BJ (cell line): ENCODE measurements at regions not wholly inside any gene's neighbourhood (a gene's known extent, or its start where the extent isn't known, plus 50 kb on each side); places are given as distances from the start of the nearest gene placed in this dataset.

Experiments
- CTCF ChIA-PET: fragments of 350-600 bp; formaldehyde crosslinking; extraction: SDS; loops from one replicate; lab custom pipeline; 2021; ENCODE audit warnings: antibody characterized with exemption, inconsistent platforms; lab: Yijun Ruan, JAX
- POLR2A ChIA-PET: fragments of 300-600 bp; sonication (Branson Sonifier 250); formaldehyde crosslinking; extraction: SDS; loops from one replicate; lab custom pipeline; 2021; ENCODE audit warnings: antibody characterized with exemption; lab: Charles Lee
- DNase-seq: peaks from one replicate; pipeline ENCODE4 v3.0.0-alpha.2; 2011; ENCODE audit warnings: low read depth
- H3K27me3 ChIP-seq: 2 replicates; pipeline ENCODE4 v1.6.0; 2011; ENCODE audit warnings: low read length; ENCODE audit not compliant: control insufficient read depth, insufficient read depth
- H3K36me3 ChIP-seq: 2 replicates; pipeline ENCODE4 v1.5.1; 2011; ENCODE audit warnings: low read length; ENCODE audit not compliant: control insufficient read depth, insufficient read depth
- H3K4me3 ChIP-seq: 2 replicates; pipeline ENCODE4 v1.5.1; 2011; ENCODE audit warnings: low read depth, mild to moderate bottlenecking, control low read depth, low read length
- TF ChIP-seq, protein P1 (sequence below): IDR thresholded peaks from 2 replicates; pipeline ENCODE4 v1.5.1; 2011; ENCODE audit warnings: low read depth, mild to moderate bottlenecking, control low read depth, inconsistent platforms, low read length, moderate library complexity; ENCODE audit not compliant: insufficient read depth

DNA sequence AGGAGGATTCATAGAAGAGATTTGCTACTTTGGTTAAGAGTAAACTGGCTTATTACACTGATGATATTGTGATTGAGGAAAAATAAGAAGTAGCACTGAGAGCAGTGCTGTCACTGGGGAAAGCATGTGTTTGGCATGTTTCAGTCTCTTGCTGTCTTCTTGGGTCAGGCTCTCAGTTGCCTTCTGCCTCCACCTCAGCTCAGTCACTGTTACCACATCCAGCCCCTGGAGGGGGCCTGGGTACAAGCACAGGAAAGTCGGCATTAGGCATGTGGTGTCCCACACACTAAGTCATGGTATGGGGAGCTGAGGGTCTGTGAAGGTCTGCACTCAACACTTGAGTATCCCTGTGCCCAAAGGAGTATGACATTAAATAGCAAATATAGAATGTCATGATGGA is 958.3 kb upstream of the CDH9 start:
- CTCF ChIA-PET: no interaction called here
- no peaks in the 10 kb centered on the region for H3K36me3 ChIP-seq
- H3K27me3 ChIP-seq: no peaks in the 10 kb centered on the region
- H3K4me3 ChIP-seq: no peak overlapping the region
- TF ChIP-seq, protein P1, sequence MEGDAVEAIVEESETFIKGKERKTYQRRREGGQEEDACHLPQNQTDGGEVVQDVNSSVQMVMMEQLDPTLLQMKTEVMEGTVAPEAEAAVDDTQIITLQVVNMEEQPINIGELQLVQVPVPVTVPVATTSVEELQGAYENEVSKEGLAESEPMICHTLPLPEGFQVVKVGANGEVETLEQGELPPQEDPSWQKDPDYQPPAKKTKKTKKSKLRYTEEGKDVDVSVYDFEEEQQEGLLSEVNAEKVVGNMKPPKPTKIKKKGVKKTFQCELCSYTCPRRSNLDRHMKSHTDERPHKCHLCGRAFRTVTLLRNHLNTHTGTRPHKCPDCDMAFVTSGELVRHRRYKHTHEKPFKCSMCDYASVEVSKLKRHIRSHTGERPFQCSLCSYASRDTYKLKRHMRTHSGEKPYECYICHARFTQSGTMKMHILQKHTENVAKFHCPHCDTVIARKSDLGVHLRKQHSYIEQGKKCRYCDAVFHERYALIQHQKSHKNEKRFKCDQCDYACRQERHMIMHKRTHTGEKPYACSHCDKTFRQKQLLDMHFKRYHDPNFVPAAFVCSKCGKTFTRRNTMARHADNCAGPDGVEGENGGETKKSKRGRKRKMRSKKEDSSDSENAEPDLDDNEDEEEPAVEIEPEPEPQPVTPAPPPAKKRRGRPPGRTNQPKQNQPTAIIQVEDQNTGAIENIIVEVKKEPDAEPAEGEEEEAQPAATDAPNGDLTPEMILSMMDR: no peak
- DNase-seq: no peak
- POLR2A ChIA-PET: no interaction called here

DNA sequence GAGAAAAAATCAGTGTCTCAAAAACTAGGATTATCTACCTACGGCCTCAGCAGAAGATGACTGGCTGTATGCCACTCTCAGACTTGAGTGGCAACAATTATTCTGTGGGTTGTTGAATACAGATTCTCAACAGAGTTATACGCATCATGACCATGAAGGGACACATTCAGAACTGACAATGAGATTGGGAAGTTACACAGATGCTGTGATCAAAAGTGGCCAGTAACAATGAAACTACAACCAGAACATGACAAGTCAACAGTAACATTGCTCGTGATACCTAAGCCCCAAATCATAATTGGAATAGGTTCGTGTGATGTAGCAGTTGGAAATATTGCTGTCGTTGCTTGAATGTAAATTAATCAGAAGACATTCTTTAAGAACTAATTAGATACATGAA is 957.5 kb upstream of the CDH9 start:
- CTCF ChIA-PET: no interaction called here
- DNase-seq: no peak
- no peak overlapping the region for H3K4me3 ChIP-seq
- POLR2A ChIA-PET: no interaction called here
- TF ChIP-seq, protein P1: no peak
- H3K36me3 ChIP-seq: no peaks in the 10 kb centered on the region
- no peaks in the 10 kb centered on the region for H3K27me3 ChIP-seq

DNA sequence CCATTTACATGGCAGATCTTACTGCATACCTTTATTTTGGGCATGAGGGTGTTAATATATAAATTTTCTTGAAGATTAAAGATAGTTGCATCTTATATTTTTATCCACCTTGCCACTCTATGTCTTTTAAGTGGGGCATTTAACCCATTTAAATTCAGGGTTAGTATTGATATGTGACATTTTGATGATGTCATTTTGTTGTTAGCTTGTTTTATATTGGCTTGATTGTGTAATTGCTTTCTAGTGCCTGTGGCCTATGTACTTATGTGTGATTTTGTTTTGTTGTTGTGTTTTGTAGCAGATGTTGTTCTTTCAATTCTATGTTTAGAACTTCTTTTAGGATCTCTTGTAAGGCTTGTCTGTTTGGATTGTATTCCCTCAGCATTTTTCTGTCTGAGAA is 939.9 kb upstream of the CDH9 start:
- Histone ChIP-seq H3K4me3 (no peak overlapping the region), H3K36me3 (no peaks in the 10 kb centered on the region), H3K27me3 (no peaks in the 10 kb centered on the region)
- ChIA-PET CTCF (no interaction called here), POLR2A (no interaction called here)
- TF ChIP-seq, protein P1: no peak
- DNase-seq: no peak

DNA sequence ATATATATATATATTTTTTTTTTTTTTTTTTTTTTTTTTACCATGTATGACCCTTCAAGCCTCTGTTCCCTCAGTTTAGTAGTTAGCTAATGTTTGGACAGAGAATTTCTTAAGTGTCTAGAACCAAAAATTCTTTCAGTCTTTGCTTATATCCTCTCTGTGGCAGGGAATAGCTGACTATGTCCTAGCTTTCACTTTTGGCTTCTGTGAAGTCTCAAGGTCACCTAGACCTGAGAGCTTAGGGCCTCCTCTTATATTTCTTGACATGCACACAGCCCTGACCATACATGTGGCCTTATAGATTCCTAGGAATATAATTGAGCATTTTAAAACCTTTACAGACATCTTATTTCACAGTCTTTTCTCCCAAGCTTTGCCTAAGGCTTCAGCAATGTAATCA is 930.8 kb upstream of the CDH9 start:
- no peaks in the 10 kb centered on the region for H3K36me3 ChIP-seq
- H3K4me3 ChIP-seq: no peak overlapping the region
- H3K27me3 ChIP-seq: no peaks in the 10 kb centered on the region
- CTCF ChIA-PET: interaction anchor here (0.5 kb wide), 1 partner anchor 11 kb away, joined by 4 read pairs; no protein-coding TSS in a partner anchor
- DNase-seq: no peak
- POLR2A ChIA-PET: no interaction called here
- TF ChIP-seq, protein P1: no peak

DNA sequence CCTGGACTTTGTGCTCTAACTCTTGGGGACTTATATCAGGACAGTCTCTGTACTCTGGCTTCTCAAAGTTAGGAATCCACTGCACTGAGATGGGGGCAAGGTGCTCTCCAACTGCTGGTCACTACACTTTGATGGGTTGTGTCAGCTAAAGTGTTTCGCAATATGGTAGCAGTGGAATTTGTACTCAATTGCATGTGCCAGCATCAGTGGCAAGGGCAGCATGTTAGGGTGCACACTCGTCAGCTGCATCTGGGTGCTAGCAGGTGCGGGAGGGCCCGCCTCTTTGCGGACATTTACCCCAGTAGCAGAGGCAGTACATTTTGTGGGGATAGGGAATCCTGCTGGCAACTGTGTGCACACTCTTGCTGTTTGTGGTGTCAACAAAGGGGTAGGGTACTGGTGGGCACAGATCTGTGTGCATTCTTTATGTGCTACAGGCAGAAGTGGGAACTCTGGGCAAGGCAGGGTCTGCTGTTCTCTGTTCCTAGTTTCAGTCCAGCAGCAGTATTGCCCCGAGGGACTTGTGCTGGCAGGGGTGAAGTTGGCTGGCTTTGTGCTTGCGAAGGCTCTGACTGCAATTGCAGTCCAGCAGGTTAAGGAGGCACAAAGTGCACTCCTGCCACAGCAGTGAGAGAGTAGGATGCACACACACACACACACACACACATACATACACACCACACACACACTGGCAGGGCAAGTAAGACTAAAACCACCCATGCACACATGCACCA is 924.8 kb upstream of the CDH9 start:
- TF ChIP-seq, protein P1: no peak
- ChIA-PET POLR2A (no interaction called here), CTCF (no interaction called here)
- Histone ChIP-seq H3K27me3 (no peaks in the 10 kb centered on the region), H3K36me3 (no peaks in the 10 kb centered on the region), H3K4me3 (no peak overlapping the region)
- no peak for DNase-seq
